ENCODE measurements at regions not wholly inside any gene's neighbourhood (a gene's known extent, or its start where the extent isn't known, plus 50 kb on each side); places are given as distances from the start of the nearest gene placed in this dataset.

GRCh38 chr18:68083776-68084175, 567.3 kb upstream of the DSEL start:
- FAIRE-seq, result no peak

GRCh38 chr18:68083131-68083530, 566.6 kb upstream of the DSEL start:
- no peak for FAIRE-seq

GRCh38 chr18:68072744-68073143, 556.2 kb upstream of the DSEL start:
- FAIRE-seq, result no peak

GRCh38 chr18:68060871-68061270, 544.4 kb upstream of the DSEL start:
- FAIRE-seq, result no peak

- no peak for FAIRE-seq
These were observed 540.4 kb upstream of the DSEL start for GRCh38 chr18:68056936-68057335.

- FAIRE-seq, result no peak
These were observed 538.1 kb upstream of the DSEL start for GRCh38 chr18:68054669-68055068.

GRCh38 chr18:68053290-68053689, 536.8 kb upstream of the DSEL start:
- FAIRE-seq, result no peak

- no peak for FAIRE-seq
These were observed 524.8 kb upstream of the DSEL start for GRCh38 chr18:68041327-68041726.

GRCh38 chr18:68040198-68040597, 523.7 kb upstream of the DSEL start:
- FAIRE-seq, result no peak

GRCh38 chr18:68035774-68036522, 519.4 kb upstream of the DSEL start:
- FAIRE-seq, result no peak

GRCh38 chr18:68034296-68034695, 517.8 kb upstream of the DSEL start:
- FAIRE-seq, result no peak

- FAIRE-seq, result no peak
These were observed 516.9 kb upstream of the DSEL start for GRCh38 chr18:68033466-68033865.

GRCh38 chr18:68024716-68025115, 508.2 kb upstream of the DSEL start:
- FAIRE-seq, result no peak

- no peak for FAIRE-seq
These were observed 500.9 kb upstream of the DSEL start for GRCh38 chr18:68017385-68017784.

GRCh38 chr18:67997496-67997895, 481.0 kb upstream of the DSEL start:
- no peak for FAIRE-seq

- FAIRE-seq, result no peak
These were observed 479.2 kb upstream of the DSEL start for GRCh38 chr18:67995769-67996168.

GRCh38 chr18:67980241-67980640, 463.7 kb upstream of the DSEL start:
- FAIRE-seq, result no peak

- no peak for FAIRE-seq
These were observed 460.6 kb upstream of the DSEL start for GRCh38 chr18:67977067-67977616.

- FAIRE-seq, result no peak
These were observed 457.4 kb upstream of the DSEL start for GRCh38 chr18:67973916-67974315.

GRCh38 chr18:67969458-67969857, 452.9 kb upstream of the DSEL start:
- no peak for FAIRE-seq

GRCh38 chr18:67966224-67966623, 449.7 kb upstream of the DSEL start:
- FAIRE-seq, result no peak

GRCh38 chr18:67964462-67964861, 447.9 kb upstream of the DSEL start:
- FAIRE-seq, result no peak

- FAIRE-seq, result no peak
These were observed 445.4 kb upstream of the DSEL start for GRCh38 chr18:67961701-67962440.

GRCh38 chr18:67957684-67958083, 441.2 kb upstream of the DSEL start:
- no peak for FAIRE-seq

Measured in islet of Langerhans (tissue), 1 donor.